Stomach (tissue), 8 donors: ENCODE measurements at regions not wholly inside any gene's neighbourhood (a gene's known extent, or its start where the extent isn't known, plus 50 kb on each side); places are given as distances from the start of the nearest gene placed in this dataset.

ENCODE experiments used
- DNase-seq, 2 donors: peaks; one replicate each; pipeline versions ENCODE4 v3.0.0 to v3.0.0-alpha.2; 2013 to 2019
- H3K27ac ChIP-seq, 5 donors: fragments of 200-600 bp in 4 of 5; sonication (generic) in 4 of 5; one replicate each; pipeline ENCODE4 v1.5.1; 2013 to 2019; ENCODE audit warnings: mild to moderate bottlenecking in 1 of 5, moderate library complexity in 1 of 5
- H3K27me3 ChIP-seq, 3 donors: fragments of 200-600 bp; sonication (generic); one replicate each; pipeline ENCODE4 v1.5.1; 2017 to 2019; ENCODE audit warnings: mixed run types in 1 of 3
- H3K36me3 ChIP-seq, 4 donors: fragments of 200-600 bp; sonication (generic); 1 replicate in 3 of 4; 2 replicates in 1 of 4; pipeline ENCODE4 v1.5.1; 2016 to 2019
- H3K4me1 ChIP-seq, 4 donors: fragments of 200-600 bp; sonication (generic); one replicate each; pipeline ENCODE4 v1.5.1; 2016 to 2019
- H3K4me3 ChIP-seq, 4 donors: fragments of 200-600 bp; sonication (generic) in 3 of 4; one replicate each; pipeline ENCODE4 v1.5.1; 2016 to 2019; ENCODE audit warnings: mild to moderate bottlenecking in 1 of 4
- H3K9me3 ChIP-seq, 4 donors: fragments of 200-600 bp; sonication (generic); one replicate each; pipeline ENCODE4 v1.5.1; 2016 to 2019
- CTCF ChIP-seq, 7 experiments: fragments of 450-650 bp in 4 of 7; fragments of 200-600 bp in 3 of 7; sonication (generic) in 3 of 7; IDR thresholded peaks; one replicate each; pipeline ENCODE4 v1.5.1; 2016 to 2019; ENCODE audit warnings: antibody characterized with exemption in 7 of 7, control low read depth in 2 of 7, mild to moderate bottlenecking in 1 of 7
- EP300 ChIP-seq: sonication (generic); formaldehyde crosslinking; IDR thresholded peaks from one replicate; pipeline ENCODE4 v1.6.1; 2017; ENCODE audit warnings: antibody characterized with exemption
- POLR2A ChIP-seq, 4 donors: fragments of 450-650 bp; IDR thresholded peaks; one replicate each; pipeline ENCODE4 v1.6.1; 2016; ENCODE audit warnings: antibody characterized with exemption in 4 of 4, control low read depth in 2 of 4, mild to moderate bottlenecking in 1 of 4, moderate library complexity in 1 of 4
- POLR2AphosphoS5 ChIP-seq, 3 donors: sonication (generic); formaldehyde crosslinking; IDR thresholded peaks; one replicate each; pipeline ENCODE4 v1.6.1; 2016; ENCODE audit warnings: antibody characterized with exemption in 3 of 3
- WGBS, 5 donors: extraction: QIAGEN DNeasy Blood & Tissue Kit in 3 of 5; methylation state at CpG; one replicate each; pipeline versions ENCODE4 v1.1.5 to v1.1.7; 2013 to 2018; 5-methylcytosine and 5-hydroxymethylcytosine counted together
- intact Hi-C: fragments of 100-400 bp; cut with DNase I; formaldehyde crosslinking; loops from one replicate; pipeline ENCODE4 v1.15.1; 2023; ENCODE audit warnings: low total_unique reads
- donor health status: healthy with polysubstance abuse.
- donor health status: Bipolar disorder and iron deficiency.
- donor health status: healthy.

GRCh38 chr12:88882662-88883061 lies 302.4 kb upstream of the KITLG start:
- Histone ChIP-seq H3K4me1 (no peaks in the 10 kb centered on the region), H3K36me3 (no peaks in the 10 kb centered on the region), H3K27ac (no peak overlapping the region), H3K9me3 (no peaks in the 10 kb centered on the region), H3K27me3 (no peaks in the 10 kb centered on the region), H3K4me3 (no peak overlapping the region)
- WGBS, 5 donors: 85 to 97% (median 93%) methylated on average over 1 of the region's 1 CpG
- intact Hi-C loops: no loop called here
- no peak for TF ChIP-seq POLR2A (IDR thresholded peaks at IDR 0.05)
- no peak for TF ChIP-seq CTCF (IDR thresholded peaks at IDR 0.05)
- TF ChIP-seq EP300: no peak
- no peak for TF ChIP-seq POLR2AphosphoS5 (IDR thresholded peaks at IDR 0.05)
- DNase-seq: no peak

DNA sequence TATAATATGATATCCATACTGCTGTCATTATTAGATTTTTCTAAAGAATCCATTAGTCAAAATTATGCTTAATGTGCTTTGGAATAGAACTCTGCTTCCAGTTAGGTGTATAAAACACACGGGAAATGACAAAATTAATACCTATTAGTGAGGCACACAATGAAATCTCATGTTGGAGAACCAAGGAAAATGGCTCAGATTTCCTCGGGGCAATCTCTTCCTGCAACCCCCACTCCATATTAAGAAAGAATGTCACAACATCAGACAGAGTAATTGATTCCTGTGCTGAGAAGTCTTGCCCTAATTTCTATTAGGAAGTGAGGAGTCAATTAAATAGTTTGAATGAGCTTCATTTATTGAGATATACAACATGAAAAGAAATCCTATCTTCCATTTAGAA lies 299.8 kb upstream of the KITLG start:
- no peak for TF ChIP-seq CTCF (IDR thresholded peaks at IDR 0.05)
- no peak for TF ChIP-seq POLR2AphosphoS5 (IDR thresholded peaks at IDR 0.05)
- no peak for TF ChIP-seq EP300
- no peak for TF ChIP-seq POLR2A (IDR thresholded peaks at IDR 0.05)
- Histone ChIP-seq H3K27ac (no peak overlapping the region), H3K36me3 (no peaks in the 10 kb centered on the region), H3K4me1 (no peaks in the 10 kb centered on the region), H3K27me3 (no peaks in the 10 kb centered on the region), H3K4me3 (no peak overlapping the region), H3K9me3 (no peaks in the 10 kb centered on the region)
- WGBS, 5 donors: 76 to 90% (median 87%) methylated on average over 2 of the region's 2 CpGs
- DNase-seq: no peak
- intact Hi-C loops: no loop called here

- Histone ChIP-seq H3K9me3 (no peaks in the 10 kb centered on the region), H3K4me1 (no peaks in the 10 kb centered on the region), H3K36me3 (no peaks in the 10 kb centered on the region), H3K4me3 (no peak overlapping the region), H3K27ac (no peak overlapping the region), H3K27me3 (no peaks in the 10 kb centered on the region)
- no peak for DNase-seq
- TF ChIP-seq POLR2AphosphoS5 (IDR thresholded peaks at IDR 0.05) (no peak), EP300 (no peak), CTCF (IDR thresholded peaks at IDR 0.05) (no peak), POLR2A (IDR thresholded peaks at IDR 0.05) (no peak)
- intact Hi-C loops: no loop called here
- WGBS, 5 donors: 79 to 90% (median 81%) methylated on average over 2 of the region's 2 CpGs
Observed at GRCh38 chr12:88878295-88878694, 298.0 kb upstream of the KITLG start.

DNA sequence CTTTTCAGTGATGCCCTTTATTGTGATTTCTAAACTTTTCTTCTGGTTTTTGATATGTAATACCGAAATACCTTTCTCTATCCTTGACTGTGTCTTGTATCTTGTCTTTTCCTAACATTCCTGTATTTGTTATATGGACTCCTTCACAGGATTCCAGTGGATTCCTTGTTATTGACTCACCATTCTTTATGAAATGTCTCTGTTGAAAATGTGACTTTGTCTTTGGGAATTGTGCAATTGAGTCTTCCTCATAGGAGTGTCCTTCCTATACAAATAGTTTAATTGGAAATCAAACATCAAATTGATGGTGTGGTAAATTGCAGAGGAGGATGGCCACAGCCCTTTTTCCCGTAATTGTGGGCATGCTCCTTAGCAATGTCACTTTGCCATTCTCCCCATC lies 296.6 kb upstream of the KITLG start:
- WGBS, 5 donors: 90 to 94% (median 93%) methylated on average over 2 of the region's 2 CpGs
- Histone ChIP-seq H3K4me1 (no peaks in the 10 kb centered on the region), H3K27ac (no peak overlapping the region), H3K9me3 (no peaks in the 10 kb centered on the region), H3K27me3 (no peaks in the 10 kb centered on the region), H3K36me3 (no peaks in the 10 kb centered on the region), H3K4me3 (no peak overlapping the region)
- TF ChIP-seq POLR2A (IDR thresholded peaks at IDR 0.05) (no peak), POLR2AphosphoS5 (IDR thresholded peaks at IDR 0.05) (no peak), EP300 (no peak), CTCF (IDR thresholded peaks at IDR 0.05) (no peak)
- DNase-seq: no peak
- intact Hi-C loops: no loop called here
